VCaP (cell line): ENCODE measurements at regions not wholly inside any gene's neighbourhood (a gene's known extent, or its start where the extent isn't known, plus 50 kb on each side); places are given as distances from the start of the nearest gene placed in this dataset.

Experiments used
- H3K27ac ChIP-seq: fragments of 450-650 bp; 2 replicates; pipeline ENCODE4 v1.5.1; 2017
- CTCF ChIP-seq: fragments of 450-650 bp; conservative IDR thresholded peaks from 2 replicates; pipeline ENCODE4 v1.5.1; 2017; ENCODE audit warnings: mild to moderate bottlenecking, moderate library complexity

GRCh38 chr1:82919837-82920236 lies 1079.1 kb downstream of the TTLL7 start:
- H3K27ac ChIP-seq = no peak overlapping the region
- no peak for TF ChIP-seq CTCF

GRCh38 chr1:82907313-82907712 lies 1091.6 kb downstream of the TTLL7 start:
- TF ChIP-seq CTCF = no peak
- no peak overlapping the region for H3K27ac ChIP-seq

- H3K27ac ChIP-seq = no peak overlapping the region
- TF ChIP-seq CTCF = no peak
Observed at GRCh38 chr1:82903626-82904025, 1095.3 kb downstream of the TTLL7 start.

- no peak overlapping the region for H3K27ac ChIP-seq
- TF ChIP-seq CTCF = no peak
Observed at GRCh38 chr1:82901561-82901960, 1097.4 kb downstream of the TTLL7 start.

- no peak for TF ChIP-seq CTCF
- no peak overlapping the region for H3K27ac ChIP-seq
Observed at GRCh38 chr1:82901118-82901517, 1097.8 kb downstream of the TTLL7 start.

GRCh38 chr1:82899017-82899416 lies 1098.3 kb downstream of the ADGRL2 start:
- no peak for TF ChIP-seq CTCF
- no peak overlapping the region for H3K27ac ChIP-seq

GRCh38 chr1:82897549-82897948 lies 1096.8 kb downstream of the ADGRL2 start:
- no peak overlapping the region for H3K27ac ChIP-seq
- TF ChIP-seq CTCF = no peak

GRCh38 chr1:82896036-82896435 lies 1095.3 kb downstream of the ADGRL2 start:
- no peak overlapping the region for H3K27ac ChIP-seq
- TF ChIP-seq CTCF = no peak
